ENCODE measurements at regions not wholly inside any gene's neighbourhood (a gene's known extent, or its start where the extent isn't known, plus 50 kb on each side); places are given as distances from the start of the nearest gene placed in this dataset.

DNA sequence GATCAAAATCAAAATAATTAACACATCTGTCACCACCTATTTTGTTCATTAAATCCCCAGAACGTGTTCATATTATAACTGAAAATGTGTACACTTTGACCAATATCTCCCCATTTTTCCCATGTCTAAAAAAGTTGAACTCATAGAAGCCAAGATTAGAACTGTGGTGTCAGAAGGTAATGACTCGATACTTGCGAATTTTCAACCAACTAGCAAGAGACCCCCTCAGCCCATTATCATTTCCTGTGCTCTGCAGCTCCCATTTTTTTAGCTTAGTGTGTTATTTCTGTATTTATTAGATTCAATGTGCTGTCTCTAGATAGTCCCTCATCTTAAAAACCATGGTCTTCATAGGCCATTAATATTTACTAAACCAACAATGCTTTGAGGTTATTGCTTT, 248.7 kb upstream of the PIK3C3 start:
- in situ Hi-C loops (cut with MboI; ENCODE audit: low pct_unique_long_range_greater_than_20kb, low sequenced_read_pairs, unreplicated experiment): no loop called here
- DNase-seq (ENCODE audit: low spot score): no peak
- TF ChIP-seq, protein P1, sequence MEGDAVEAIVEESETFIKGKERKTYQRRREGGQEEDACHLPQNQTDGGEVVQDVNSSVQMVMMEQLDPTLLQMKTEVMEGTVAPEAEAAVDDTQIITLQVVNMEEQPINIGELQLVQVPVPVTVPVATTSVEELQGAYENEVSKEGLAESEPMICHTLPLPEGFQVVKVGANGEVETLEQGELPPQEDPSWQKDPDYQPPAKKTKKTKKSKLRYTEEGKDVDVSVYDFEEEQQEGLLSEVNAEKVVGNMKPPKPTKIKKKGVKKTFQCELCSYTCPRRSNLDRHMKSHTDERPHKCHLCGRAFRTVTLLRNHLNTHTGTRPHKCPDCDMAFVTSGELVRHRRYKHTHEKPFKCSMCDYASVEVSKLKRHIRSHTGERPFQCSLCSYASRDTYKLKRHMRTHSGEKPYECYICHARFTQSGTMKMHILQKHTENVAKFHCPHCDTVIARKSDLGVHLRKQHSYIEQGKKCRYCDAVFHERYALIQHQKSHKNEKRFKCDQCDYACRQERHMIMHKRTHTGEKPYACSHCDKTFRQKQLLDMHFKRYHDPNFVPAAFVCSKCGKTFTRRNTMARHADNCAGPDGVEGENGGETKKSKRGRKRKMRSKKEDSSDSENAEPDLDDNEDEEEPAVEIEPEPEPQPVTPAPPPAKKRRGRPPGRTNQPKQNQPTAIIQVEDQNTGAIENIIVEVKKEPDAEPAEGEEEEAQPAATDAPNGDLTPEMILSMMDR (IDR thresholded peaks at IDR 0.05; ENCODE audit: extremely low read depth, insufficient read depth, missing control alignments): no peak

DNA sequence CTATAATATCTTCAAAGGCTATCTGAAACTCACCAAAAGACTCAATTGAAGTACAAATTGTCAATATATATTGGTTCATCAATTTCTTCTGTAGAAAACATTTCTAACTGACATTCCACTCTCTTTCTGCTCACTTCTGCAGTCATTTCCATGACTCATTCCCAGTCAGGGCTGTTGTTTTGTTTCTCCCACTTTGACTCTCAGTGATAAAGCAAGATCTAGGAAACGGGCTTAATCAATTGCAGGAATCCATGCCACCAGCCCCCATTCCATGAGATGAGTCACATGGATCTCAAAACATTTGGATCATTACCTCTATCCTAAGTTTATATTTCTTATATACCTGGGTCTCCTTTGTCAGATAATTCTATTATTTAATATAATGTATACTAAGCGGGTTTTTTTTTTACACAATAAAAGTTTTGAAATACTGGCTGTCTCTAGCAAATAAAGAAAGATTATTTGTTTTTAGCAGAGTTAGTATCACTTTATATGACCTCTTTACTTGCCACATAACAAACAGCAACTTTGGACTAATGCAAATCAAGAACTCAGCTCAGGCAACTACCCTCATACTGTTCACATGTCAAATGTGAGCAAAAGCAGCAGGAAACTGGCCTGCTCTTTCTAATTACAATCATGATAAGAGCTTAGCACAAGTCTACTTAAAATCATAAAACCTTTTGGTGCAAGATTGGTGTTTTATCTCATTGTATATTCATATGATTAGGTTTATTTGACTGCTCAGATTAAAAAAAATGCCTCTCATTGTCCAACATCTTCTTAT, 251.1 kb upstream of the PIK3C3 start:
- TF ChIP-seq, protein P1 (IDR thresholded peaks at IDR 0.05; ENCODE audit: extremely low read depth, insufficient read depth, missing control alignments): no peak
- in situ Hi-C loops (cut with MboI; ENCODE audit: low pct_unique_long_range_greater_than_20kb, low sequenced_read_pairs, unreplicated experiment): no loop called here
- no peak for DNase-seq (ENCODE audit: low spot score)

DNA sequence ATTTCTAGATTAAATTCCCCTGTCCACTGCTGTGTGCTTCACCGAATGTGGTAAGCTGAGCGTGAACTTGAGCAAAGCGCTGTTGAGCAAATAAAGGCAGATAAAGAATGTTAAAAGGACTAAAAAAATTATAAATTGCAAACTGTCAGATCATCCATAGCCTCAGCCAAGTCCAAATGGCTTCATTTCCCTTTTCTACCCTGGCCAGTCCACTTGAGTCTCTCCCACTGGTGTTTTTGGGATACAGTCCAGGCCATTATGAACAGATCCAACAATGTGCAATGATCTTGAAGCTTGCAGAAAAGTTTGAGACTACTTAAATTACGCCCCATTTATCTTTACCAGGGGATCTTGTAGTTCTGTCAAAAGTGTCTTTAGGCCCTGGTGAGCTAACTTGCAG, 254.6 kb upstream of the PIK3C3 start:
- in situ Hi-C loops (cut with MboI; ENCODE audit: low pct_unique_long_range_greater_than_20kb, low sequenced_read_pairs, unreplicated experiment): no loop called here
- no peak for DNase-seq (ENCODE audit: low spot score)
- TF ChIP-seq, protein P1 (IDR thresholded peaks at IDR 0.05; ENCODE audit: extremely low read depth, insufficient read depth, missing control alignments): no peak

DNA sequence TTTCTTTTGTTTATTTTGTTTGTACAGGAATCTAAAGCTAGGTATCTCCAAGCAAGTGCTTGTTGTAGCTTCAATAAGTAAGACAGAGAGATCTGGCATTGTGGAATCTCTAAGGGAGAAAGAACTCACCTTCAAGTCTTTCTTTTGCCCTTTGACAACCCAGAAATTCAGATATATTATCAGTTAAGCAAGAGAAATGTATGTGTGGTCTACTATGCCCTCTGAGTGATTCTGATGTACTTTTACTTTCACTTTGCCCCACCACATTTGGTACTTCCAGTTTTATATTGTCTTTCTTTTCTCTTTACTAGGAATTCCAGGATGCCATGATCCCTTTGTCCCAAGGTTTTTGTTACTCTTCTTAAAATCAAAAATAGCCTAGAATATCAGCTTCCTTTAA, 259.6 kb upstream of the PIK3C3 start:
- in situ Hi-C loops (cut with MboI; ENCODE audit: low pct_unique_long_range_greater_than_20kb, low sequenced_read_pairs, unreplicated experiment): no loop called here
- DNase-seq (ENCODE audit: low spot score): no peak
- TF ChIP-seq, protein P1 (IDR thresholded peaks at IDR 0.05; ENCODE audit: extremely low read depth, insufficient read depth, missing control alignments): no peak

DNA sequence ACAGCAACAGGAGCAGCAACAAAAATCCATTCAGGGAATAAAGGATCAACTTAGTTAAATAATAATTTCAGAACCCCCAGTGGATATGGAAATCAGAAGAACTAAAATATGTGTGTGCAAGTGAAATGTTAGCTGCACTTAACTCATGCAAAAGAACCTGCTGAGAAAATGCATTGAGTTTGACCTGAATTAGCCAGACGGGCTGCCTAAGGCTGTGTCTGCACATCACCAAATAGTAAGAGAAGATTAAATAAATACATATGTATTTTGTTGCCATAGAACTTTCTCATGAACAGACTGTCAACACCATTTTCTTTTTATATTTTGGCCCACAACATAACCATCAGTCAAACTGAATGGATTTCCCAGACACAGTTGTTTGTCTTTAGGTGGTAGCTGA, 262.0 kb upstream of the PIK3C3 start:
- in situ Hi-C loops (cut with MboI; ENCODE audit: low pct_unique_long_range_greater_than_20kb, low sequenced_read_pairs, unreplicated experiment): no loop called here
- TF ChIP-seq, protein P1 (IDR thresholded peaks at IDR 0.05; ENCODE audit: extremely low read depth, insufficient read depth, missing control alignments): no peak
- no peak for DNase-seq (ENCODE audit: low spot score)

DNA sequence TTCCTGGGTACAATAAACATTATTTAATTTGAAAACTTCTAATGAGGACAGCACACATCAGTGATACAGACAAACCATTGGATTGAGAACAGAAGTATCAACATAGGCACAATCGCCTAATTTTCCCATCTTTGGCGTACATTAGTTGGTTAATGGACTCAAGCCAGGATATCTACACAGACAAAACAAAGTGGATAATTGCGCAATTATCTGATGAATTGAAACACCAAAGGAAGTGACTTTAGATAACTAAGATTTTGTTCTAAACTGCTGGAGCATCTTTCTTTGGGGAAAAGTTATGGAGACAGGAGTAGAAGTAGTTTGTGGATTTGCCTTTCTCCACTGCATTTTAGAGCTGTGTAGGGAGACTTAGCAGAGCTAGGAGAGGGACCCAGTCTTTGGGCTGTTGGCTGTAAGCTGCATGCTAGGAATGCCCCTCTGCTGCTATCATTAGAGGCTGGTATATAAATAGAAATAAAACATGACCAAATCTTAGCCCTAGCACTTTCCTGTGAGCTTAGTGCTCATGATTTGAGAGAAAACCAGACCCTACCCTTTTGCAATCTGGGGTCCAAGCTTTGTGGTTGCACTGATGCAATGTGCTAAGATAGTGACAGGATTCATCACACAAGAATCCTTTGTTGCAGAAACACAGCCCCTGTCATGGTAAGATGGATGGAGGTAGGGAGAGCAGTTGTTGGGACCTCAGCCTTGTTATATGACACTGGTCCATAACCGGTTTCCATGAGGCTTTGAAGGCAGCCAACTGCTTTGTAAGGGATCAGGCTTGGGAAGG, 264.5 kb upstream of the PIK3C3 start:
- in situ Hi-C loops (cut with MboI; ENCODE audit: low pct_unique_long_range_greater_than_20kb, low sequenced_read_pairs, unreplicated experiment): no loop called here
- DNase-seq (ENCODE audit: low spot score): no peak
- TF ChIP-seq, protein P1 (IDR thresholded peaks at IDR 0.05; ENCODE audit: extremely low read depth, insufficient read depth, missing control alignments): no peak
